T47D (cell line): ENCODE measurements at regions not wholly inside any gene's neighbourhood (a gene's known extent, or its start where the extent isn't known, plus 50 kb on each side); places are given as distances from the start of the nearest gene placed in this dataset.
"Not testable (repeated sequence)": the region's sequence is repeated elsewhere in the genome, so short reads cannot be mapped to it uniquely, and the experiment has no call there.

ENCODE experiments used
- DNase-seq, 2 experiments: peaks; one replicate each; pipeline versions ENCODE4 v3.0.0 to v3.0.0-alpha.2; 2011 to 2012; ENCODE audit warnings: low read depth in 1 of 2, low spot score in 1 of 2
- JUND ChIP-seq: IDR thresholded peaks from 2 replicates; pipeline ENCODE4 v1.6.1; 2012; ENCODE audit warnings: low read depth
- in situ Hi-C: cut with HindIII; loops from 2 replicates; pipeline ENCODE4 v1.10.0; 2016; ENCODE audit warnings: low sequenced_read_pairs, low pct_unique_long_range_greater_than_20kb

- in situ Hi-C loops, result no loop called here
- no peak for TF ChIP-seq JUND
- no peak for DNase-seq
Observed at GRCh38 chrX:117511379-117511778, 605.2 kb downstream of the KLHL13 start.

- in situ Hi-C loops, result no loop called here
- no peak for TF ChIP-seq JUND
- DNase-seq, result peak in 1 of 2 experiments; percentile 26
Observed at GRCh38 chrX:117510453-117510852, 606.2 kb downstream of the KLHL13 start.

GRCh38 chrX:117508021-117508420, 608.6 kb downstream of the KLHL13 start:
- in situ Hi-C loops, result no loop called here
- TF ChIP-seq JUND, result no peak
- DNase-seq, result no peak

GRCh38 chrX:117487421-117487820, 629.2 kb downstream of the KLHL13 start:
- TF ChIP-seq JUND, result no peak
- DNase-seq, result no peak
- in situ Hi-C loops, result no loop called here

GRCh38 chrX:117483950-117484349, 632.7 kb downstream of the KLHL13 start:
- DNase-seq, result no peak
- in situ Hi-C loops, result no loop called here
- TF ChIP-seq JUND, result no peak

GRCh38 chrX:117458243-117458968, 658.2 kb downstream of the KLHL13 start:
- in situ Hi-C loops, result no loop called here

GRCh38 chrX:117455787-117456186, 660.8 kb downstream of the KLHL13 start:
- no peak for DNase-seq
- in situ Hi-C loops, result no loop called here
- no peak for TF ChIP-seq JUND

More at GRCh38 chrX:117458243-117458968, 658.2 kb downstream of the KLHL13 start:
- no peak for DNase-seq
- TF ChIP-seq JUND, result no peak

- no peak for TF ChIP-seq JUND
- in situ Hi-C loops, result no loop called here
- DNase-seq, result no peak
Observed at GRCh38 chrX:117429501-117429900, 687.1 kb downstream of the KLHL13 start.

GRCh38 chrX:117407449-117408150, 709.0 kb downstream of the KLHL13 start:
- peak; percentile 18 to 49 for DNase-seq
- in situ Hi-C loops, result no loop called here
- TF ChIP-seq JUND, result no peak; the same call in 1 of the 2 replicates

- in situ Hi-C loops, result no loop called here
- no peak for TF ChIP-seq JUND
- DNase-seq, result no peak
Observed at GRCh38 chrX:117400839-117401238, 715.8 kb downstream of the KLHL13 start.

GRCh38 chrX:117400005-117400404, 716.6 kb downstream of the KLHL13 start:
- in situ Hi-C loops, result no loop called here
- TF ChIP-seq JUND, result no peak
- no peak for DNase-seq

- TF ChIP-seq JUND, result no peak
- in situ Hi-C loops, result no loop called here
- DNase-seq, result no peak
Observed at GRCh38 chrX:117397844-117398243, 718.8 kb downstream of the KLHL13 start.

- DNase-seq, in situ Hi-C loops: not testable (repeated sequence)
Observed at GRCh38 chrX:117394506-117395070, 722.0 kb downstream of the KLHL13 start.

- DNase-seq, in situ Hi-C loops: not testable (repeated sequence)
Observed at GRCh38 chrX:117392360-117392759, 724.2 kb downstream of the KLHL13 start.
